GM12878 (cell line): ENCODE measurements at regions not wholly inside any gene's neighbourhood (a gene's known extent, or its start where the extent isn't known, plus 50 kb on each side); places are given as distances from the start of the nearest gene placed in this dataset.

Experiments
- CHD4 ChIP-seq: fragments of 200-600 bp; sonication (generic); IDR thresholded peaks from 2 replicates; pipeline ENCODE4 v1.6.1; 2016; ENCODE audit warnings: mild to moderate bottlenecking
- NR2C1 ChIP-seq: fragments of 450-650 bp; IDR thresholded peaks from 2 replicates; pipeline ENCODE4 v1.6.1; 2017; ENCODE audit warnings: antibody characterized with exemption, mild to moderate bottlenecking, moderate library complexity
- RB1 ChIP-seq: fragments of 450-650 bp; formaldehyde crosslinking; IDR thresholded peaks from 2 replicates; pipeline ENCODE4 v1.6.1; 2017; ENCODE audit warnings: mild to moderate bottlenecking, borderline replicate concordance
- RELA ChIP-seq: fragments of 450-650 bp; IDR thresholded peaks from 2 replicates; pipeline ENCODE4 v1.8.0; 2014; ENCODE audit warnings: borderline replicate concordance; ENCODE audit not compliant: partially characterized antibody
- TCF3 ChIP-seq: IDR thresholded peaks from 2 replicates; pipeline ENCODE4 v1.6.1; 2012; ENCODE audit warnings: low read depth, mild to moderate bottlenecking, low read length, borderline replicate concordance; ENCODE audit not compliant: insufficient read depth
- TF ChIP-seq, protein P1 (sequence below): fragments of 450-650 bp; IDR thresholded peaks from 2 replicates; pipeline ENCODE4 v1.6.1; 2017; ENCODE audit warnings: mild to moderate bottlenecking, moderate library complexity
- TF ChIP-seq, protein P2 (sequence below): fragments of 450-650 bp; IDR thresholded peaks from 2 replicates; pipeline ENCODE4 v1.6.1; 2014; ENCODE audit warnings: mild to moderate bottlenecking
- TF ChIP-seq, protein P3 (sequence below): fragments of 450-650 bp; IDR thresholded peaks from 2 replicates; pipeline ENCODE4 v1.6.1; 2017; ENCODE audit warnings: low read depth, mild to moderate bottlenecking, moderate library complexity

DNA sequence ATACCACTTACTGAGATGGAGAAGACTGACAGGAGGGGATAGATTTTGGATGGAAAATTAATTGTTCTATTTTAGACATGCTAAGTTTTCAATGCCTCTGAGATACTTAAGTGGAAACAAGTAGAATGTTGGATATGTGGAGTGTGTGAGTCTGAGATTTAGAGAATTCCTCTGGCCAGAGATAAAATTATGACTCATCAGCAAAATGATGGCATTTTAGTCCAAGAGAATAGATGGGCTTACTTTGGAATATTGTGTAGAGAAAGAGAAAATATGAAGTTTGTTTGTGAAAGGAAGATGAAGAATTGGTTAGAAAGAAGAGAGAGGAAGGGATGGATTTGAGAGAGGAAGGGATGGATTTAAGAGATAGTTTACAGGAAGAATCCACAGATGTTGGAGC is 108.6 kb upstream of the PPP1R2C start (continued):
- TF ChIP-seq, protein P1, sequence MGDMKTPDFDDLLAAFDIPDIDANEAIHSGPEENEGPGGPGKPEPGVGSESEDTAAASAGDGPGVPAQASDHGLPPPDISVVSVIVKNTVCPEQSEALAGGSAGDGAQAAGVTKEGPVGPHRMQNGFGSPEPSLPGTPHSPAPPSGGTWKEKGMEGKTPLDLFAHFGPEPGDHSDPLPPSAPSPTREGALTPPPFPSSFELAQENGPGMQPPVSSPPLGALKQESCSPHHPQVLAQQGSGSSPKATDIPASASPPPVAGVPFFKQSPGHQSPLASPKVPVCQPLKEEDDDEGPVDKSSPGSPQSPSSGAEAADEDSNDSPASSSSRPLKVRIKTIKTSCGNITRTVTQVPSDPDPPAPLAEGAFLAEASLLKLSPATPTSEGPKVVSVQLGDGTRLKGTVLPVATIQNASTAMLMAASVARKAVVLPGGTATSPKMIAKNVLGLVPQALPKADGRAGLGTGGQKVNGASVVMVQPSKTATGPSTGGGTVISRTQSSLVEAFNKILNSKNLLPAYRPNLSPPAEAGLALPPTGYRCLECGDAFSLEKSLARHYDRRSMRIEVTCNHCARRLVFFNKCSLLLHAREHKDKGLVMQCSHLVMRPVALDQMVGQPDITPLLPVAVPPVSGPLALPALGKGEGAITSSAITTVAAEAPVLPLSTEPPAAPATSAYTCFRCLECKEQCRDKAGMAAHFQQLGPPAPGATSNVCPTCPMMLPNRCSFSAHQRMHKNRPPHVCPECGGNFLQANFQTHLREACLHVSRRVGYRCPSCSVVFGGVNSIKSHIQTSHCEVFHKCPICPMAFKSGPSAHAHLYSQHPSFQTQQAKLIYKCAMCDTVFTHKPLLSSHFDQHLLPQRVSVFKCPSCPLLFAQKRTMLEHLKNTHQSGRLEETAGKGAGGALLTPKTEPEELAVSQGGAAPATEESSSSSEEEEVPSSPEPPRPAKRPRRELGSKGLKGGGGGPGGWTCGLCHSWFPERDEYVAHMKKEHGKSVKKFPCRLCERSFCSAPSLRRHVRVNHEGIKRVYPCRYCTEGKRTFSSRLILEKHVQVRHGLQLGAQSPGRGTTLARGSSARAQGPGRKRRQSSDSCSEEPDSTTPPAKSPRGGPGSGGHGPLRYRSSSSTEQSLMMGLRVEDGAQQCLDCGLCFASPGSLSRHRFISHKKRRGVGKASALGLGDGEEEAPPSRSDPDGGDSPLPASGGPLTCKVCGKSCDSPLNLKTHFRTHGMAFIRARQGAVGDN: no peak
- TF ChIP-seq RELA (no peak), NR2C1 (no peak), CHD4 (no peak), RB1 (no peak), TCF3 (no peak)
- TF ChIP-seq, protein P2, sequence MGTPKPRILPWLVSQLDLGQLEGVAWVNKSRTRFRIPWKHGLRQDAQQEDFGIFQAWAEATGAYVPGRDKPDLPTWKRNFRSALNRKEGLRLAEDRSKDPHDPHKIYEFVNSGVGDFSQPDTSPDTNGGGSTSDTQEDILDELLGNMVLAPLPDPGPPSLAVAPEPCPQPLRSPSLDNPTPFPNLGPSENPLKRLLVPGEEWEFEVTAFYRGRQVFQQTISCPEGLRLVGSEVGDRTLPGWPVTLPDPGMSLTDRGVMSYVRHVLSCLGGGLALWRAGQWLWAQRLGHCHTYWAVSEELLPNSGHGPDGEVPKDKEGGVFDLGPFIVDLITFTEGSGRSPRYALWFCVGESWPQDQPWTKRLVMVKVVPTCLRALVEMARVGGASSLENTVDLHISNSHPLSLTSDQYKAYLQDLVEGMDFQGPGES: no peak
- TF ChIP-seq, protein P3, sequence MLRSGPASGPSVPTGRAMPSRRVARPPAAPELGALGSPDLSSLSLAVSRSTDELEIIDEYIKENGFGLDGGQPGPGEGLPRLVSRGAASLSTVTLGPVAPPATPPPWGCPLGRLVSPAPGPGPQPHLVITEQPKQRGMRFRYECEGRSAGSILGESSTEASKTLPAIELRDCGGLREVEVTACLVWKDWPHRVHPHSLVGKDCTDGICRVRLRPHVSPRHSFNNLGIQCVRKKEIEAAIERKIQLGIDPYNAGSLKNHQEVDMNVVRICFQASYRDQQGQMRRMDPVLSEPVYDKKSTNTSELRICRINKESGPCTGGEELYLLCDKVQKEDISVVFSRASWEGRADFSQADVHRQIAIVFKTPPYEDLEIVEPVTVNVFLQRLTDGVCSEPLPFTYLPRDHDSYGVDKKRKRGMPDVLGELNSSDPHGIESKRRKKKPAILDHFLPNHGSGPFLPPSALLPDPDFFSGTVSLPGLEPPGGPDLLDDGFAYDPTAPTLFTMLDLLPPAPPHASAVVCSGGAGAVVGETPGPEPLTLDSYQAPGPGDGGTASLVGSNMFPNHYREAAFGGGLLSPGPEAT: no peak
